ENCODE measurements at regions not wholly inside any gene's neighbourhood (a gene's known extent, or its start where the extent isn't known, plus 50 kb on each side); places are given as distances from the start of the nearest gene placed in this dataset.

DNA sequence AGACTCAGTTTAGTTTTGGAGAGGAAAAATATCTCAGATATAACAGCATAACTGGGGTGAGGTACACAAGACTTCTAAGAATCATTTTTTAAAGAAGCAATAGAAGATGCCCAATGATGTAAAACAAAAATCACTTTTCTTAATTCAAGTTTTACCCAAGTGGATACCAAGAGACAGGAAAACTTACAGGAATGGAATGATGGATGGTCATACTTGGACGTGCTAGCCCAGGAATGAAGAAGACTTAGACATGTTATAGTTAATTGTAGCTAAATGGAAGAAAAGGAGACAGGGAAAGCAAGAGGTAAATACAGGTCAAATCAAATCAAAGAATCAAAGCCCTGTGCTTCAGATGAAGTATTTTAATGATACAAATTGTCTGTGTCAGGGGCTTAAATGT lies 312.7 kb upstream of the KCNJ16 start (continued):
- TF ChIP-seq, protein P1, sequence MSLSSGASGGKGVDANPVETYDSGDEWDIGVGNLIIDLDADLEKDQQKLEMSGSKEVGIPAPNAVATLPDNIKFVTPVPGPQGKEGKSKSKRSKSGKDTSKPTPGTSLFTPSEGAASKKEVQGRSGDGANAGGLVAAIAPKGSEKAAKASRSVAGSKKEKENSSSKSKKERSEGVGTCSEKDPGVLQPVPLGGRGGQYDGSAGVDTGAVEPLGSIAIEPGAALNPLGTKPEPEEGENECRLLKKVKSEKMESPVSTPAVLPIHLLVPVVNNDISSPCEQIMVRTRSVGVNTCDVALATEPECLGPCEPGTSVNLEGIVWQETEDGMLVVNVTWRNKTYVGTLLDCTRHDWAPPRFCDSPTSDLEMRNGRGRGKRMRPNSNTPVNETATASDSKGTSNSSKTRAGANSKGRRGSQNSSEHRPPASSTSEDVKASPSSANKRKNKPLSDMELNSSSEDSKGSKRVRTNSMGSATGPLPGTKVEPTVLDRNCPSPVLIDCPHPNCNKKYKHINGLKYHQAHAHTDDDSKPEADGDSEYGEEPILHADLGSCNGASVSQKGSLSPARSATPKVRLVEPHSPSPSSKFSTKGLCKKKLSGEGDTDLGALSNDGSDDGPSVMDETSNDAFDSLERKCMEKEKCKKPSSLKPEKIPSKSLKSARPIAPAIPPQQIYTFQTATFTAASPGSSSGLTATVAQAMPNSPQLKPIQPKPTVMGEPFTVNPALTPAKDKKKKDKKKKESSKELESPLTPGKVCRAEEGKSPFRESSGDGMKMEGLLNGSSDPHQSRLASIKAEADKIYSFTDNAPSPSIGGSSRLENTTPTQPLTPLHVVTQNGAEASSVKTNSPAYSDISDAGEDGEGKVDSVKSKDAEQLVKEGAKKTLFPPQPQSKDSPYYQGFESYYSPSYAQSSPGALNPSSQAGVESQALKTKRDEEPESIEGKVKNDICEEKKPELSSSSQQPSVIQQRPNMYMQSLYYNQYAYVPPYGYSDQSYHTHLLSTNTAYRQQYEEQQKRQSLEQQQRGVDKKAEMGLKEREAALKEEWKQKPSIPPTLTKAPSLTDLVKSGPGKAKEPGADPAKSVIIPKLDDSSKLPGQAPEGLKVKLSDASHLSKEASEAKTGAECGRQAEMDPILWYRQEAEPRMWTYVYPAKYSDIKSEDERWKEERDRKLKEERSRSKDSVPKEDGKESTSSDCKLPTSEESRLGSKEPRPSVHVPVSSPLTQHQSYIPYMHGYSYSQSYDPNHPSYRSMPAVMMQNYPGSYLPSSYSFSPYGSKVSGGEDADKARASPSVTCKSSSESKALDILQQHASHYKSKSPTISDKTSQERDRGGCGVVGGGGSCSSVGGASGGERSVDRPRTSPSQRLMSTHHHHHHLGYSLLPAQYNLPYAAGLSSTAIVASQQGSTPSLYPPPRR (CRISPR knock-in tag; IDR thresholded peaks at IDR 0.05; ENCODE audit: borderline replicate concordance) = no peak
- TF ChIP-seq, protein P2, sequence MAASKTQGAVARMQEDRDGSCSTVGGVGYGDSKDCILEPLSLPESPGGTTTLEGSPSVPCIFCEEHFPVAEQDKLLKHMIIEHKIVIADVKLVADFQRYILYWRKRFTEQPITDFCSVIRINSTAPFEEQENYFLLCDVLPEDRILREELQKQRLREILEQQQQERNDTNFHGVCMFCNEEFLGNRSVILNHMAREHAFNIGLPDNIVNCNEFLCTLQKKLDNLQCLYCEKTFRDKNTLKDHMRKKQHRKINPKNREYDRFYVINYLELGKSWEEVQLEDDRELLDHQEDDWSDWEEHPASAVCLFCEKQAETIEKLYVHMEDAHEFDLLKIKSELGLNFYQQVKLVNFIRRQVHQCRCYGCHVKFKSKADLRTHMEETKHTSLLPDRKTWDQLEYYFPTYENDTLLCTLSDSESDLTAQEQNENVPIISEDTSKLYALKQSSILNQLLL (CRISPR knock-in tag; IDR thresholded peaks at IDR 0.05; ENCODE audit: borderline replicate concordance) = no peak

DNA sequence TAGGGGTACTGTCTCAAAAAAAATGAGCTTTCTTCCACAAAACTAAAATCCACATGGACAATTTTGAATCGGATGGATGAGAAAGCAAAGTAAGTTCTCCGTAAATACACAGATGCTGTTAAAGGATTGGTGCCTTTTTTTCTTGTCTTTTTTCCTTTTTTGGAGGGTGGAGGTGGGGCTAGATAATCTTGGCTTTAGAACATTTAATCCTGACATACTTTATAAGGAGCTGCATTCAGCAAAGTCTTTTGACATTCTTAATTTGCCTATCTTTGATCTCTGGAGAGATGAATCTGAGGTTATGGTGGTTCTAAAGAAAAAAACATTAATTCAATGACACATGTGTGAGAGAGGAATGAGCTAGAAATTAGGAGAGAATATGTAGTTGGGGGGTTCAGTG lies 312.3 kb upstream of the KCNJ16 start:
- in situ Hi-C loops (cut with MboI) (no loop called here), intact Hi-C loops (cut with micrococcal nuclease) (no loop called here)
- FAIRE-seq (no peak), DNase-seq (ENCODE audit: extremely low read depth in 1 of 4, low spot score in 3 of 4) (no peak), ATAC-seq (no peak)
- Histone ChIP-seq H3K79me2 (ENCODE audit: control insufficient read depth, insufficient read depth, low read length) (no peaks in the 10 kb centered on the region), H3K9me3 (replicated peaks; ENCODE audit: control insufficient read depth, insufficient read depth, low read depth, low read length) (no peaks in the 10 kb centered on the region), H3K27ac (ENCODE audit: extremely low read depth, low read depth, low read length) (no peak overlapping the region), H2AFZ (ENCODE audit: low read depth, low read length) (no peak overlapping the region), H3K4me1 (replicated peaks in 1 of 2; ENCODE audit: control insufficient read depth in 2 of 2, insufficient read depth in 2 of 2, low read length in 2 of 2) (no peaks in the 10 kb centered on the region), H3K27me3 (ENCODE audit: control insufficient read depth in 2 of 2, insufficient read depth in 2 of 2, low read length in 2 of 2) (no peaks in the 10 kb centered on the region), H4K20me1 (replicated peaks; ENCODE audit: control insufficient read depth, insufficient read depth, low read length) (no peaks in the 10 kb centered on the region), H3K36me3 (ENCODE audit: control insufficient read depth, insufficient read depth, low read length) (no peaks in the 10 kb centered on the region), H3K4me2 (ENCODE audit: insufficient read depth, low read length) (no peak overlapping the region), H3K4me3 (no peak overlapping the region), H3K9ac (ENCODE audit: insufficient read depth in 1 of 2, low read depth in 2 of 2, low read length in 2 of 2) (no peak overlapping the region), H3K9me1 (ENCODE audit: control insufficient read depth, insufficient read depth, low read length) (no peaks in the 10 kb centered on the region)
- 0% methylated on average over 2 of the region's 2 CpGs for WGBS (ENCODE audit: insufficient coverage, low coverage, missing lambda C conversion rate)
- ChIA-PET POLR2A (no interaction called here), CTCF (ENCODE audit: low intra/inter-chr PET ratio) (no interaction called here)
- BruUV-seq (replicated peaks) = no TSS peak
- TF ChIP-seq ZKSCAN8 (CRISPR knock-in tag; IDR thresholded peaks at IDR 0.05) (no peak), RAD21 (CRISPR knock-in tag; conservative IDR thresholded peaks at IDR 0.05 in 1 of 2, IDR thresholded peaks at IDR 0.05 in 1 of 2) (no peak), TCFL5 (CRISPR knock-in tag; conservative IDR thresholded peaks at IDR 0.05) (no peak), SIX5 (IDR thresholded peaks at IDR 0.05; ENCODE audit: borderline replicate concordance in 1 of 2, insufficient read depth in 1 of 2, low read depth in 1 of 2, low read length in 2 of 2) (no peak), SETDB1 (IDR thresholded peaks at IDR 0.05; ENCODE audit: low read length) (no peak), EP400 (IDR thresholded peaks at IDR 0.05) (no peak)
- TF ChIP-seq, protein P3, sequence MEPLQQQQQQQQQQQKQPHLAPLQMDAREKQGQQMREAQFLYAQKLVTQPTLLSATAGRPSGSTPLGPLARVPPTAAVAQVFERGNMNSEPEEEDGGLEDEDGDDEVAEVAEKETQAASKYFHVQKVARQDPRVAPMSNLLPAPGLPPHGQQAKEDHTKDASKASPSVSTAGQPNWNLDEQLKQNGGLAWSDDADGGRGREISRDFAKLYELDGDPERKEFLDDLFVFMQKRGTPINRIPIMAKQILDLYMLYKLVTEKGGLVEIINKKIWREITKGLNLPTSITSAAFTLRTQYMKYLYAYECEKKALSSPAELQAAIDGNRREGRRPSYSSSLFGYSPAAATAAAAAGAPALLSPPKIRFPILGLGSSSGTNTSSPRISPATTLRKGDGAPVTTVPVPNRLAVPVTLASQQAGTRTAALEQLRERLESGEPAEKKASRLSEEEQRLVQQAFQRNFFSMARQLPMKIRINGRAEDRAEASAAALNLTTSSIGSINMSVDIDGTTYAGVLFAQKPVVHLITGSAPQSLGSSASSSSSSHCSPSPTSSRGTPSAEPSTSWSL (CRISPR knock-in tag; IDR thresholded peaks at IDR 0.05; ENCODE audit: borderline replicate concordance) = no peak
- TF ChIP-seq, protein P4, sequence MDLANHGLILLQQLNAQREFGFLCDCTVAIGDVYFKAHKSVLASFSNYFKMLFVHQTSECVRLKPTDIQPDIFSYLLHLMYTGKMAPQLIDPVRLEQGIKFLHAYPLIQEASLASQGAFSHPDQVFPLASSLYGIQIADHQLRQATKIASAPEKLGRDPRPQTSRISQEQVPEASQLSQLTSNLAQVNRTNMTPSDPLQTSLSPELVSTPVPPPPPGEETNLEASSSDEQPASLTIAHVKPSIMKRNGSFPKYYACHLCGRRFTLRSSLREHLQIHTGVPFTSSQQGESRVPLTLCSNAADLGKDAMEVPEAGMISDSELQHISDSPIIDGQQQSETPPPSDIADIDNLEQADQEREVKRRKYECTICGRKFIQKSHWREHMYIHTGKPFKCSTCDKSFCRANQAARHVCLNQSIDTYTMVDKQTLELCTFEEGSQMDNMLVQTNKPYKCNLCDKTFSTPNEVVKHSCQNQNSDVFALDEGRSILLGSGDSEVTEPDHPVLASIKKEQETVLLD (IDR thresholded peaks at IDR 0.05) = no peak

Data from K562 (cell line).